ENCODE measurements at regions not wholly inside any gene's neighbourhood (a gene's known extent, or its start where the extent isn't known, plus 50 kb on each side); places are given as distances from the start of the nearest gene placed in this dataset.

DNA sequence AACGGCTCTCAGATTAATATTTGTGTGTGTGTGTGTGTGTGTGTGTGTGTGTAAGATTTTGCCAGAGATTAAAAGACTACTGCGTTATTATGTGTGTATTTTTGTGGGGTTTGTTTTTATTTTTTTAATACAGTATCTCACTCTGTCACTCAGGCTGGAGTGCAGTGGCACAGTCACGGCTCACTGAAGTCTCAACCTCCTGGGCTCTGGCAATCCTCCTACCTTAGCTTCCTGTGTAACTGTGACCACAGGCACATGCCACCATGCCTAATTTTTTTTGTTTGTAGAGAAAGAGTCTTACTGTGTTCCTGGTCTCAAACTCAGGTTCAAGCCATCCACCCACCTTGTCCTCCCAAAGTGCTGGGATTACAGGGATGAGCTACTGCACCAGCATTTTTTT lies 87.2 kb downstream of the CYB561 start (continued):
- TF ChIP-seq, protein P1, sequence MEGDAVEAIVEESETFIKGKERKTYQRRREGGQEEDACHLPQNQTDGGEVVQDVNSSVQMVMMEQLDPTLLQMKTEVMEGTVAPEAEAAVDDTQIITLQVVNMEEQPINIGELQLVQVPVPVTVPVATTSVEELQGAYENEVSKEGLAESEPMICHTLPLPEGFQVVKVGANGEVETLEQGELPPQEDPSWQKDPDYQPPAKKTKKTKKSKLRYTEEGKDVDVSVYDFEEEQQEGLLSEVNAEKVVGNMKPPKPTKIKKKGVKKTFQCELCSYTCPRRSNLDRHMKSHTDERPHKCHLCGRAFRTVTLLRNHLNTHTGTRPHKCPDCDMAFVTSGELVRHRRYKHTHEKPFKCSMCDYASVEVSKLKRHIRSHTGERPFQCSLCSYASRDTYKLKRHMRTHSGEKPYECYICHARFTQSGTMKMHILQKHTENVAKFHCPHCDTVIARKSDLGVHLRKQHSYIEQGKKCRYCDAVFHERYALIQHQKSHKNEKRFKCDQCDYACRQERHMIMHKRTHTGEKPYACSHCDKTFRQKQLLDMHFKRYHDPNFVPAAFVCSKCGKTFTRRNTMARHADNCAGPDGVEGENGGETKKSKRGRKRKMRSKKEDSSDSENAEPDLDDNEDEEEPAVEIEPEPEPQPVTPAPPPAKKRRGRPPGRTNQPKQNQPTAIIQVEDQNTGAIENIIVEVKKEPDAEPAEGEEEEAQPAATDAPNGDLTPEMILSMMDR (IDR thresholded peaks at IDR 0.05) = no peak

DNA sequence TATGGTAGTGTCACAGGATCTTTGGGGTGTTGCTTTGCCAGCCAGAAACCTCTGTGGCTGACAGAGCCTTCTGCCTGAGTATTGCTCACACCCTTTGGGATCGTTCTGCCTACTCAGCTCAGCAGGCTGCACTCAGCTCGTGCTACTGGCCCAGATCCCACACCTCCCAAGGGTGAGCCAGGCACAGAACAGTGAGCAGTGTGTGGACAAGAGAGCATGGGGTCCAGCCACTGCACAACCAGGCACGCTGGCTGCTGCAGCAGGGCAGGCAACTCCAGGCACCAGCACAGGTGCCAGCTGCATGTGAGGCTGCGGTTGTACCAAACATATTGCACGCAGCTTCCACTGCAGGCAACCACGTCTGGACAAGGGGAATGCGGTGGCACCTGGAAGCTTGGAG lies 84.9 kb downstream of the CYB561 start:
- Histone ChIP-seq H3K4me1 (no peaks in the 10 kb centered on the region), H3K27ac (no peak overlapping the region), H3K9me3 (no peaks in the 10 kb centered on the region), H3K4me3 (no peak overlapping the region), H3K4me2 (no peak overlapping the region)
- CTCF ChIA-PET = interaction anchor here (0.7 to 2.0 kb wide), 3 partner anchors 11 to 44 kb away, joined by 3 to 6 read pairs (median 4); no protein-coding TSS in a partner anchor
- ATAC-seq (no peak), DNase-seq (ENCODE audit: low read depth in 1 of 2, low spot score in 1 of 2) (no peak), FAIRE-seq (no peak)
- 83% methylated on average over 7 of the region's 7 CpGs for WGBS (ENCODE audit: missing lambda C conversion rate)
- POLR2A ChIA-PET = interaction anchor here (0.6 kb wide), 1 partner anchor 707 kb away, joined by 3 read pairs; no protein-coding TSS in a partner anchor
- TF ChIP-seq HOXA7 (CRISPR knock-in tag; IDR thresholded peaks at IDR 0.05) (no peak), HOXB13 (CRISPR knock-in tag; IDR thresholded peaks at IDR 0.05; ENCODE audit: low read depth) (no peak), EHMT2 (IDR thresholded peaks at IDR 0.05; ENCODE audit: low read depth) (no peak), EP300 (IDR thresholded peaks at IDR 0.05) (no peak), RAD21 (conservative IDR thresholded peaks at IDR 0.05 in 1 of 2, IDR thresholded peaks at IDR 0.05 in 1 of 2) (no peak), BHLHE40 (IDR thresholded peaks at IDR 0.05; ENCODE audit: low read depth, low read length) (no peak), RNF2 (IDR thresholded peaks at IDR 0.05; ENCODE audit: borderline replicate concordance, low read depth) (no peak), MAZ (IDR thresholded peaks at IDR 0.05; ENCODE audit: borderline replicate concordance, low read depth, low read length) (no peak), SREBF2 (IDR thresholded peaks at IDR 0.05) (no peak), RARB (CRISPR knock-in tag; IDR thresholded peaks at IDR 0.05) (no peak), FOXS1 (CRISPR knock-in tag; IDR thresholded peaks at IDR 0.05) (no peak), HEYL (CRISPR knock-in tag; IDR thresholded peaks at IDR 0.05) (no peak)
- TF ChIP-seq, protein P2, sequence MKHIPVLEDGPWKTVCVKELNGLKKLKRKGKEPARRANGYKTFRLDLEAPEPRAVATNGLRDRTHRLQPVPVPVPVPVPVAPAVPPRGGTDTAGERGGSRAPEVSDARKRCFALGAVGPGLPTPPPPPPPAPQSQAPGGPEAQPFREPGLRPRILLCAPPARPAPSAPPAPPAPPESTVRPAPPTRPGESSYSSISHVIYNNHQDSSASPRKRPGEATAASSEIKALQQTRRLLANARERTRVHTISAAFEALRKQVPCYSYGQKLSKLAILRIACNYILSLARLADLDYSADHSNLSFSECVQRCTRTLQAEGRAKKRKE (CRISPR knock-in tag; IDR thresholded peaks at IDR 0.05; ENCODE audit: low read depth) = no peak
- TF ChIP-seq, protein P1 (IDR thresholded peaks at IDR 0.05) = no peak
- TF ChIP-seq, protein P3, sequence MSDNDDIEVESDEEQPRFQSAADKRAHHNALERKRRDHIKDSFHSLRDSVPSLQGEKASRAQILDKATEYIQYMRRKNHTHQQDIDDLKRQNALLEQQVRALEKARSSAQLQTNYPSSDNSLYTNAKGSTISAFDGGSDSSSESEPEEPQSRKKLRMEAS (IDR thresholded peaks at IDR 0.05) = no peak
- TF ChIP-seq, protein P4, sequence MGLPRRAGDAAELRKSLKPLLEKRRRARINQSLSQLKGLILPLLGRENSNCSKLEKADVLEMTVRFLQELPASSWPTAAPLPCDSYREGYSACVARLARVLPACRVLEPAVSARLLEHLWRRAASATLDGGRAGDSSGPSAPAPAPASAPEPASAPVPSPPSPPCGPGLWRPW (IDR thresholded peaks at IDR 0.05) = no peak
- TF ChIP-seq, protein P5, sequence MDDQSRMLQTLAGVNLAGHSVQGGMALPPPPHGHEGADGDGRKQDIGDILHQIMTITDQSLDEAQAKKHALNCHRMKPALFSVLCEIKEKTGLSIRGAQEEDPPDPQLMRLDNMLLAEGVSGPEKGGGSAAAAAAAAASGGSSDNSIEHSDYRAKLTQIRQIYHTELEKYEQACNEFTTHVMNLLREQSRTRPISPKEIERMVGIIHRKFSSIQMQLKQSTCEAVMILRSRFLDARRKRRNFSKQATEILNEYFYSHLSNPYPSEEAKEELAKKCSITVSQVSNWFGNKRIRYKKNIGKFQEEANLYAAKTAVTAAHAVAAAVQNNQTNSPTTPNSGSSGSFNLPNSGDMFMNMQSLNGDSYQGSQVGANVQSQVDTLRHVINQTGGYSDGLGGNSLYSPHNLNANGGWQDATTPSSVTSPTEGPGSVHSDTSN (IDR thresholded peaks at IDR 0.05) = no peak
- TF ChIP-seq, protein P6, sequence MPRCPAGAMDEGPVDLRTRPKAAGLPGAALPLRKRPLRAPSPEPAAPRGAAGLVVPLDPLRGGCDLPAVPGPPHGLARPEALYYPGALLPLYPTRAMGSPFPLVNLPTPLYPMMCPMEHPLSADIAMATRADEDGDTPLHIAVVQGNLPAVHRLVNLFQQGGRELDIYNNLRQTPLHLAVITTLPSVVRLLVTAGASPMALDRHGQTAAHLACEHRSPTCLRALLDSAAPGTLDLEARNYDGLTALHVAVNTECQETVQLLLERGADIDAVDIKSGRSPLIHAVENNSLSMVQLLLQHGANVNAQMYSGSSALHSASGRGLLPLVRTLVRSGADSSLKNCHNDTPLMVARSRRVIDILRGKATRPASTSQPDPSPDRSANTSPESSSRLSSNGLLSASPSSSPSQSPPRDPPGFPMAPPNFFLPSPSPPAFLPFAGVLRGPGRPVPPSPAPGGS (IDR thresholded peaks at IDR 0.05) = no peak

Measured in A549 (cell line).